IMR-90 (cell line): ENCODE measurements at regions not wholly inside any gene's neighbourhood (a gene's known extent, or its start where the extent isn't known, plus 50 kb on each side); places are given as distances from the start of the nearest gene placed in this dataset.

Source experiments
- ATAC-seq: fragments of 200-7000 bp; cut with Tn5 transposase; 2 replicates; pipeline ENCODE4 v1.9.1; 2020; ENCODE audit warnings: low read depth, mild to moderate bottlenecking, moderate library complexity
- BruUV-seq: library from RNA; stranded (reverse); fragments of 400-500 nt; replicated peaks from 2 replicates; lab custom pipeline; 2021; lab: Mats Ljungman, UMichigan
- CTCF ChIA-PET: fragments of 300-600 bp; formaldehyde crosslinking; extraction: SDS; loops from one replicate; lab custom pipeline; 2021; ENCODE audit warnings: antibody characterized with exemption; lab: Yijun Ruan, JAX
- POLR2A ChIA-PET: fragments of 300-600 bp; sonication (Branson Sonifier 250); formaldehyde crosslinking; loops from one replicate; lab custom pipeline; 2022; ENCODE audit warnings: antibody characterized with exemption; ENCODE audit not compliant: unreplicated experiment; lab: Charles Lee
- DNase-seq: peaks from one replicate; pipeline ENCODE4 v3.0.0; 2013
- H2AFZ ChIP-seq: replicated peaks from 2 replicates; pipeline ENCODE3; 2013; ENCODE audit warnings: low read length, mild to moderate bottlenecking; ENCODE audit not compliant: poor library complexity
- H2AK5ac ChIP-seq: 2 replicates; pipeline ENCODE4 v1.6.1; 2013; ENCODE audit warnings: low read depth, low read length, inconsistent platforms
- H2AK9ac ChIP-seq: replicated peaks from 2 replicates; pipeline ENCODE3; 2013; ENCODE audit warnings: mild to moderate bottlenecking, low read depth, low read length, moderate library complexity; ENCODE audit not compliant: poor library complexity
- H2BK120ac ChIP-seq: 2 replicates; pipeline ENCODE4 v1.6.1; 2013; ENCODE audit warnings: low read depth, low read length, inconsistent platforms
- H2BK15ac ChIP-seq: 3 replicates; pipeline ENCODE4 v1.6.1; 2013; ENCODE audit warnings: low read depth, low read length, inconsistent platforms
- H2BK20ac ChIP-seq: 2 replicates; pipeline ENCODE4 v1.6.1; 2013; ENCODE audit warnings: low read depth, mild to moderate bottlenecking, inconsistent platforms, low read length, moderate library complexity
- H2BK5ac ChIP-seq: 2 replicates; pipeline ENCODE4 v1.6.1; 2013; ENCODE audit warnings: mild to moderate bottlenecking, low read depth, low read length, inconsistent platforms; ENCODE audit not compliant: poor library complexity, severe bottlenecking
- H3K14ac ChIP-seq: replicated peaks from 2 replicates; pipeline ENCODE4 v1.6.1; 2013; ENCODE audit warnings: low read depth, low read length, inconsistent platforms
- H3K18ac ChIP-seq: 2 replicates; pipeline ENCODE4 v1.6.1; 2013; ENCODE audit warnings: low read depth, low read length, control low read depth
- H3K23ac ChIP-seq: 2 replicates; pipeline ENCODE4 v1.6.1; 2013; ENCODE audit warnings: low read depth, low read length, inconsistent platforms
- H3K27ac ChIP-seq: 2 replicates; pipeline ENCODE4 v1.5.1; 2013; ENCODE audit warnings: mild to moderate bottlenecking, control low read depth, low read length; ENCODE audit not compliant: insufficient read depth
- H3K27me3 ChIP-seq: 2 replicates; pipeline ENCODE4 v1.6.1; 2013; ENCODE audit warnings: low read length; ENCODE audit not compliant: control insufficient read depth, insufficient read depth
- H3K36me3 ChIP-seq: 2 replicates; pipeline ENCODE4 v1.6.1; 2013; ENCODE audit warnings: low read length, mixed read lengths; ENCODE audit not compliant: control insufficient read depth, insufficient read depth
- H3K4ac ChIP-seq: 2 replicates; pipeline ENCODE4 v1.6.1; 2013; ENCODE audit warnings: low read depth, low read length, inconsistent platforms
- H3K4me1 ChIP-seq: 2 replicates; pipeline ENCODE4 v1.6.1; 2013; ENCODE audit warnings: low read length, mixed read lengths; ENCODE audit not compliant: control insufficient read depth, insufficient read depth
- H3K4me2 ChIP-seq: 2 replicates; pipeline ENCODE4 v1.6.1; 2013; ENCODE audit warnings: low read depth, mild to moderate bottlenecking, control low read depth, low read length, moderate library complexity
- H3K4me3 ChIP-seq: 2 replicates; pipeline ENCODE4 v1.5.1; 2013; ENCODE audit warnings: low read depth, mild to moderate bottlenecking, control low read depth, low read length, moderate library complexity; ENCODE audit not compliant: insufficient read depth
- H3K56ac ChIP-seq: 2 replicates; pipeline ENCODE4 v1.6.1; 2013; ENCODE audit warnings: low read length, inconsistent platforms; ENCODE audit not compliant: insufficient read depth; ENCODE audit errors: extremely low read depth
- H3K79me1 ChIP-seq, 2 experiments: 2 replicates each; pipeline ENCODE4 v1.6.1; 2013; ENCODE audit warnings: low read length in 2 of 2, inconsistent platforms in 1 of 2, low read depth in 1 of 2
- H3K9ac ChIP-seq: 2 replicates; pipeline ENCODE4 v1.6.1; 2013; ENCODE audit warnings: low read depth, low read length, control low read depth
- H3K9me1 ChIP-seq: 2 replicates; pipeline ENCODE4 v1.6.1; 2013; ENCODE audit warnings: low read length, inconsistent platforms; ENCODE audit not compliant: insufficient read depth
- H3K9me3 ChIP-seq: 2 replicates; pipeline ENCODE4 v1.6.1; 2013; ENCODE audit warnings: low read length; ENCODE audit not compliant: control insufficient read depth, insufficient read depth
- H4K20me1 ChIP-seq: 2 replicates; pipeline ENCODE4 v1.6.1; 2013; ENCODE audit warnings: low read length, inconsistent platforms; ENCODE audit not compliant: insufficient read depth
- H4K5ac ChIP-seq: 2 replicates; pipeline ENCODE4 v1.6.1; 2013; ENCODE audit warnings: mild to moderate bottlenecking, low read depth, low read length, control low read depth
- H4K8ac ChIP-seq, 2 experiments: 2 replicates each; pipeline ENCODE4 v1.6.1; 2013; ENCODE audit warnings: low read depth in 2 of 2, low read length in 2 of 2, control low read depth in 1 of 2, inconsistent platforms in 1 of 2
- H4K91ac ChIP-seq: 2 replicates; pipeline ENCODE4 v1.6.1; 2013; ENCODE audit warnings: low read depth, low read length, inconsistent platforms; ENCODE audit not compliant: insufficient read depth
- POLR2A ChIP-seq: IDR thresholded peaks from 2 replicates; pipeline ENCODE4 v1.6.1; 2012; ENCODE audit warnings: mild to moderate bottlenecking, low read depth, low read length
- WGBS, 2 experiments: methylation state at CpG; one replicate each; pipeline versions ENCODE4 v1.1.5 to v1.1.7; 2013; ENCODE audit warnings: missing lambda C conversion rate in 2 of 2; ENCODE audit not compliant: insufficient read length in 1 of 2; ENCODE audit errors: extremely low coverage in 2 of 2; 5-methylcytosine and 5-hydroxymethylcytosine counted together
- dilution Hi-C: fragments of 300-500 bp; cut with HindIII; formaldehyde crosslinking; loops from one replicate; pipeline ENCODE4 v1.14.3; 2018; ENCODE audit warnings: low sequenced_read_pairs; ENCODE audit not compliant: unreplicated experiment
- in situ Hi-C: fragments of 300-500 bp; cut with MboI; formaldehyde crosslinking; loops from 3 replicates; pipeline ENCODE4 v1.14.3; 2019; ENCODE audit warnings: low sequenced_read_pairs, inconsistent platforms, mixed read lengths
- intact Hi-C: fragments of 100-400 bp; cut with micrococcal nuclease; formaldehyde crosslinking; loops from 2 replicates; pipeline ENCODE4 v1.10.0; 2022
- TF ChIP-seq, protein P1 (sequence below): conservative IDR thresholded peaks from 2 replicates; pipeline ENCODE4 v1.5.1; 2012; ENCODE audit warnings: mild to moderate bottlenecking, low read depth, low read length, improper control_type of control experiment

GRCh38 chr5:86525622-86526021 lies 92.1 kb upstream of the COX7C start:
- Histone ChIP-seq H3K27me3 (no peaks in the 10 kb centered on the region), H3K79me1 (no peaks in the 10 kb centered on the region), H2BK5ac (no peak overlapping the region), H4K91ac (no peak overlapping the region), H3K9ac (no peak overlapping the region), H2AK9ac (no peak overlapping the region), H2BK120ac (no peak overlapping the region), H3K27ac (no peak overlapping the region), H2AFZ (no peak overlapping the region), H3K23ac (no peak overlapping the region), H2BK20ac (no peak overlapping the region), H3K18ac (no peak overlapping the region), H3K4me1 (no peaks in the 10 kb centered on the region), H4K20me1 (no peaks in the 10 kb centered on the region), H4K8ac (no peak overlapping the region), H3K4ac (no peak overlapping the region), H3K9me1 (no peaks in the 10 kb centered on the region), H2BK15ac (no peak overlapping the region), H2AK5ac (no peak overlapping the region), H3K56ac (no peak overlapping the region), H4K5ac (no peak overlapping the region), H3K4me3 (no peak overlapping the region), H3K36me3 (no peaks in the 10 kb centered on the region), H3K14ac (no peak overlapping the region), H3K4me2 (no peak overlapping the region), H3K9me3 (no peaks in the 10 kb centered on the region)
- ATAC-seq (no peak), DNase-seq (no peak)
- ChIA-PET CTCF (no interaction called here), POLR2A (no interaction called here)
- WGBS, 2 experiments, result no CpG with 5 or more reads among the region's 2 CpGs
- BruUV-seq, result no TSS peak
- TF ChIP-seq POLR2A, result no peak
- TF ChIP-seq, protein P1, sequence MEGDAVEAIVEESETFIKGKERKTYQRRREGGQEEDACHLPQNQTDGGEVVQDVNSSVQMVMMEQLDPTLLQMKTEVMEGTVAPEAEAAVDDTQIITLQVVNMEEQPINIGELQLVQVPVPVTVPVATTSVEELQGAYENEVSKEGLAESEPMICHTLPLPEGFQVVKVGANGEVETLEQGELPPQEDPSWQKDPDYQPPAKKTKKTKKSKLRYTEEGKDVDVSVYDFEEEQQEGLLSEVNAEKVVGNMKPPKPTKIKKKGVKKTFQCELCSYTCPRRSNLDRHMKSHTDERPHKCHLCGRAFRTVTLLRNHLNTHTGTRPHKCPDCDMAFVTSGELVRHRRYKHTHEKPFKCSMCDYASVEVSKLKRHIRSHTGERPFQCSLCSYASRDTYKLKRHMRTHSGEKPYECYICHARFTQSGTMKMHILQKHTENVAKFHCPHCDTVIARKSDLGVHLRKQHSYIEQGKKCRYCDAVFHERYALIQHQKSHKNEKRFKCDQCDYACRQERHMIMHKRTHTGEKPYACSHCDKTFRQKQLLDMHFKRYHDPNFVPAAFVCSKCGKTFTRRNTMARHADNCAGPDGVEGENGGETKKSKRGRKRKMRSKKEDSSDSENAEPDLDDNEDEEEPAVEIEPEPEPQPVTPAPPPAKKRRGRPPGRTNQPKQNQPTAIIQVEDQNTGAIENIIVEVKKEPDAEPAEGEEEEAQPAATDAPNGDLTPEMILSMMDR, result no peak
- dilution Hi-C loops, result no loop called here
- in situ Hi-C loops, result no loop called here
- intact Hi-C loops, result no loop called here
